ENCODE measurements at regions not wholly inside any gene's neighbourhood (a gene's known extent, or its start where the extent isn't known, plus 50 kb on each side); places are given as distances from the start of the nearest gene placed in this dataset.

GRCh38 chr12:98151984-98152383, 363.4 kb upstream of the TMPO start:
- DNase-seq = no peak

GRCh38 chr12:98154850-98155249, 360.5 kb upstream of the TMPO start:
- DNase-seq = no peak

GRCh38 chr12:98156697-98157096, 358.7 kb upstream of the TMPO start:
- no peak for DNase-seq

GRCh38 chr12:98162906-98163678, 352.3 kb upstream of the TMPO start:
- DNase-seq = no peak

GRCh38 chr12:98172304-98172703, 343.1 kb upstream of the TMPO start:
- DNase-seq = no peak

GRCh38 chr12:98172801-98173200, 342.6 kb upstream of the TMPO start:
- DNase-seq = no peak

DNA sequence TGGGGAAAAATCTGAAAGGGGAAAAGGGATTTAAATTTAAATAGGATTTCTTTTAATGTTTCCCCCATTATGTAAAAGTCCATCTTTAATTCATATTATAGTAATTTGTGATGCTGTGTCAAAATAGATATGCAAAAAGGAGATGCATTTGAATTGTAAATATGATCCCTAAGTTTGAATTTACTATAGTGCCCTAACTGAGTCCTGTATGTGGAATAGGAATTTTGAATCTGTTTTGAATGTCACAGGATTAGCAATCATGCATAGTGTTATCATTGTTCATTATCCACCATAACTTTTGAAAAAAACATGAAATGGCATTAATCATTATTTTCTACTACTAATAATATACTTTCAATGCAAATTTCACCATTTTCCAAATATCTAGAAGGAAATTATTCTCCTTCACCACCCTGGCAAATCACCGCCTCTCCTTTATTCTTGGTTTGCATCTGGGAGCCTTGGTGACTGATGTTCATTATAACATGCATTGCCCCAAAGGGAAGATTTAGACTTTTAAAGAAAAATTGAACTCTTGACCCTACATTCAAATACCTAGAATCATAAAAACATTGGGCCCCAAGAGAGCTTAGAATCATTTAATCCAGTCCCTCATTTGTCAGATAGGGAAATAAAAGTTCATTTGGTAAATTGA, 341.5 kb upstream of the TMPO start:
- DNase-seq = no peak

- DNase-seq = no peak
These were observed 341.0 kb upstream of the TMPO start for GRCh38 chr12:98174428-98174809.

- DNase-seq = no peak
These were observed 337.3 kb upstream of the TMPO start for GRCh38 chr12:98178126-98178525.

- no peak for DNase-seq
These were observed 336.2 kb upstream of the TMPO start for GRCh38 chr12:98179151-98179550.

GRCh38 chr12:98180603-98181002, 334.8 kb upstream of the TMPO start:
- DNase-seq = no peak

GRCh38 chr12:98182821-98183220, 332.6 kb upstream of the TMPO start:
- DNase-seq = no peak

- no peak for DNase-seq
These were observed 329.8 kb upstream of the TMPO start for GRCh38 chr12:98185606-98186005.

GRCh38 chr12:98188650-98189077, 326.7 kb upstream of the TMPO start:
- no peak for DNase-seq

DNA sequence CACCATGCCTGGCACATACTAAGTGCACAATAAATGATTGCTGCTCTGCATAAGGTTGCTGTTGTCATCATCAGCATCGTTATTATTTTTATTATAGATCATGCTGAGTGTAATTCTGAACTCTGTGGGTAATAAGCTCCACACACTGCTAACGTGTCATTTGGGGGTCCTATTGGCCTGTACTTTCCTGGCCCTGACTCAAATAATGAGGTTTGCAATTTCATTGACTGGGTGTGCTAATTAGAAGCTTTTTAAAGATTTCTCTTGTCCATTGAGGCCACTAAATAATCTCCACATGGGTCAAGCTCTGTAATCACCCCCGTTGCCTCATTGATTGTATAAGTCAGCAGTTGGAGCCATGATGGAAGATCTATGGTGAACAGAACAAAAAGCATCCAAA, 320.8 kb upstream of the TMPO start:
- DNase-seq = no peak

DNA sequence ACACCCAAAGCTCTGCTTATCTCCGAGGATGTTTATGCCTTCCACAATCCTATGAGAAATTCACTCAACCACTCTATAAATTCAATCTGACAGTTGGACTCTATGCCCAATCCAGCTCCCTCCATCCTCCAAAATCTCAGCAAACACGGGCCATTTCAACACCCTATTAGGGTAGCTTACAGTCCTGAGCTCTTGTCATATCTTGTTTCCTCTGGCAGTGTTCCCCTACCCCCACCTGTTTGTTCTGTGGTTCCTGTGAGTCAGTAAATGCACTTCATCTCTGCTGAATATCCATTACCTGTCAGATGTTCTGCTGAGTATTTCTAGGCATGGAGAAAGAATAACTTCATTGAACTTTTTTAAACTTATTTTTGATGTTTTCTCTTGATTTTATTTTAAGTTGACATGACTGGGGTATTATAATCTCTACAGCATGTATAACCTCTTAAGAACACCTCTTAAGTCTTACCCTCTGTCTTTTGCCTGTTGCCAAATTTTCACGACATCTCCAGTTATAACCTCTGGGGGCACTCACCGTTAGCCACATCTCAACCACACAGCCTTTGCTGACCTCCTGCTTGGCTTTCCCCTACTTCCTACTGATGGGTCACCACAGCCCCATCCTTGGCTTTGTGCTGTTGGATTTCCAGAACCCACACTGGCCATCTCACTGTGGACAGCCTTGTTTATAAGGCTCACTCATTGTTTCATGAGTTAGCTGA, 317.0 kb upstream of the TMPO start:
- DNase-seq = no peak

DNA sequence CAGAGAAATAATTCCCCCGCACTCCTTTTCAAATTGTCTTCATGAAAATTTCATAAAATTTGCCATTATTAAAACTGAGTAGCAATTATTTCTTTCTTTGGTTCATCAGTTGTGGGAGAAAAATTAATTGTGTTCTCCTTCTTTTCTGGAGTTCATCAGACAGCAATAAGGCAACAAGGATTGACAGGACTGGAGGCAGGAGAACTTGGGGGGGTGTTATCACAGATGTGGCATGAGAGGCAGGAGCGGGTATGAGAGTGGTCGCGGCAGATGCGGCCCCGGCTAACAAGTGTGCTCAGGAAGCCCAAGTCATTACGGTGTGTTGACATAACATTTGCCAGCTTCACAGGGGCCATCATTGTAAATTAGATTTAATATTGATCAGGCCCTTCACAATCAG, 306.6 kb upstream of the TMPO start:
- DNase-seq = no peak

- no peak for DNase-seq
These were observed 303.3 kb upstream of the TMPO start for GRCh38 chr12:98211909-98212695.

DNA sequence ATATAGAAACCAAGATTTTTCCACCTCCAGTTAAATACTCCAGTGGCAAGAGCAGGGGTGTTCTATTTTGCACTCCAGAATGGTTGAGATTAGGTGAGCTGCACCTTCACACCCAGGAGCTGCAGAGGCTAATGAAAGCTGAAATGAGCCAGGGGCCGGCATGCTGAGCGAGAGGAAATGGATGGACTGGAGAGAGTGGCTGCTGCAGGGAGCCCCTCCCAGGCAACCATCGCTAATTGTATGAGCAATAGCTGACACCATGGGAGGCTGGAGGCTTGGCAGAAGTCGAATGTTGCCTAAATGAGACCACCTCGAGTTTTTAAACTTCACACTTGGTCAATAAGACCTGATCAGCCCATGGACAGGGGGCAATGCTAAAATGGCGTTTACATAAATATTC, 301.8 kb upstream of the TMPO start:
- DNase-seq = no peak

DNA sequence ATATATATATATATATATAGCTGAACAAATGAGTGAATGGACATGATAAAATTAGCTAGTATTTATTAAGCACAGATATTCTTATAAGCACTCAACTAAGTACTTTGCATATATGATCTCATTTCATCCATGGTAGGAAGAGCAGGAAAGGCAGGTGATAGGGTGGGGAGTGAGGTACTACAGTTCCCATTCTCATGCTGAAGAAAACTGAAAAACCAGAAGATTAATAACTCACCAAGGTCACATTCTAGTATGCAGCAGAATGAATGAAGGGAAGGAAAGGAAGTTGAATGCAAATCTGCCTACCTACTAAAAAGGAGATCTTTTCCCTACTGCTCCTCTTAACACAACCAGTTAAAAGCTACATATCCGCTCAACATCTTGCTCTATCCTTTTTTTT, 298.1 kb upstream of the TMPO start:
- no peak for DNase-seq

DNA sequence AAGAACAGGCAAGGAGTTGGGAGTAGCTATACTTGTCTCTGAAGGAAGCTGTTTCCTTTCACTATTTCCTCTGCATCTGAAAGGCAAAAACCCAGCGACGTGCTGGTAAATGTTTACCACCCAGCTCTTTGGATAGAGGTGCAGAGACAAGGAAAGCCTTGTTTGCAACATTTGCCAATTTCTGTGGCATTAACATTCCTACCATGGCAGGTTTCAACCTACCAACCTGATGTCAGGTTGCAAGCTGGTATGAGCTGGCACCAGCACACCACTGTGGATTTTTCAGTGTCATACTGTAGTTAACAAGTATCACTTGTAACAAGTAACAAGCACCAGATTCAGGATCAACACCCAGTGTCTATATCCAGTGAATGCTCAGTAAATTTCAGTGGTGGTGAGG, 294.8 kb upstream of the TMPO start:
- no peak for DNase-seq

DNA sequence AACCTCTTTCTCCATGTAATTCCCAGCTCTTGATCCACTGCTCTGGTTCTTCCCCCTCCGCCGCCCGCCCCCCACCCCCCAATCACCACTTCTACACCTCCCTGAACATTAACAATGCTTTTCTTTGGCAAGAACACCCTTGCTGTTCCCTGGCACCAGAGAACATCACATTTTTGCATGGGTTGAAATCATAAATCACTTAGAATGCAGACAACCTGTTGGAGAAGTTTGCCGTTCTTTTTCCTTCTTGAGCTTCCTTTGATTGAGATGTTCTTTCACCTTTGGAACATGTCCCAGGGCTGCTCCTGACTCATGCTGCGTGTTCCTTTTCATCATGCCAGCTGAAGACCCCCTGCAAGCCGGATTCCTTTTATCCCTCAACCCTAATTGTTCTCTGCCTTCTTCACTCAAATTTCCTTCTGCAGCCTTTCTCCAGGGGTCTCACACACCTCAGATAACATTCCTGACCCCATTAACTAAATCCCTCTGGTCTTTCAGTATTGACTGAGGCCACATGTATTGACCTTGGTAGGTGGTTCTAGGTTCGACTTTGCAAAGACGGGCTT, 294.1 kb upstream of the TMPO start:
- no peak for DNase-seq

DNA sequence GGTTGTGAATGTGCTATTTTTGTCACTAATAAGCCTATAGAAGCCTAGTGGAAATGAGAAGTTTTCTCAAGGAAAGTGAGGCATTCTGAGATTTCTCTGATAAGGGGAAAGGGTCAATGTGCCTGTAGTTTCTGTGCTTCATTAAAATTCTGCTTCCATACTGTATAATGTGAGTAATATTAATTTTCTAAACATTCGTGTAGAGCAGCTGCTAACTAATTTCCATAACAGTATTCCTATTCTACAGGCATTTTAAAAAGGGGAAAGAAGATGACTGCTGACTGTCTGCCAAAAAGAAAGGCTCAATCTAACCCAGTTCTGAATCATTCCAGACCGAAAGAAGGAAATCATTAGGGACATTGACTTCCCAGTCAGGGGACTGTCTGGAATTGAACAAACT, 293.3 kb upstream of the TMPO start:
- DNase-seq = no peak

All from stimulated activated naive CD4-positive, alpha-beta T cell (primary cell).